NCI-H2081 (cell line): ENCODE measurements at regions not wholly inside any gene's neighbourhood (a gene's known extent, or its start where the extent isn't known, plus 50 kb on each side); places are given as distances from the start of the nearest gene placed in this dataset.

Experiments used
- DNase-seq, 2 experiments: peaks; one replicate each; lab custom pipeline; 2025; lab: John Stamatoyannopoulos, UW

DNA sequence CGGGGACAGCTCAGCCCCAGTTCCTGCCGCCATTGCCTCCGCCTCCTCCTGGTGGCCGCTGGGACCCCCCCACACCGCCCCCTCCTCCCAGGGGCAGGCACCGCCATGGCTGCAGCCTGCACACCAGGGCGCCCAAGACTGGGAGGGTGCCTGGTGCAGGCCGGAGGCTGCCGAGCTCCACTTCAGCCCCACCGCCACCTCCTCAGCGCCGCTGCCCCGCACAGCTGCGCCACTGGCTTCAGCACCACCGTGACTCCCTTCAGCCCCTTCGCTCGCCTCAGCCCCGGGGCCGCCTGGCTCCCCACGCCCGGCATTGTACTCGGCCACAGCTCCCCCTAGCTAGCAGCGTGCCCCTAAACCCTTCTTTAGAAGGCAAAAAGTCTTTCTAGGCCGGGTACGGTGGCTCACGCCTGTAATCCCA, 131.1 kb downstream of the CRYBB2 start:
- DNase-seq: no peak

DNA sequence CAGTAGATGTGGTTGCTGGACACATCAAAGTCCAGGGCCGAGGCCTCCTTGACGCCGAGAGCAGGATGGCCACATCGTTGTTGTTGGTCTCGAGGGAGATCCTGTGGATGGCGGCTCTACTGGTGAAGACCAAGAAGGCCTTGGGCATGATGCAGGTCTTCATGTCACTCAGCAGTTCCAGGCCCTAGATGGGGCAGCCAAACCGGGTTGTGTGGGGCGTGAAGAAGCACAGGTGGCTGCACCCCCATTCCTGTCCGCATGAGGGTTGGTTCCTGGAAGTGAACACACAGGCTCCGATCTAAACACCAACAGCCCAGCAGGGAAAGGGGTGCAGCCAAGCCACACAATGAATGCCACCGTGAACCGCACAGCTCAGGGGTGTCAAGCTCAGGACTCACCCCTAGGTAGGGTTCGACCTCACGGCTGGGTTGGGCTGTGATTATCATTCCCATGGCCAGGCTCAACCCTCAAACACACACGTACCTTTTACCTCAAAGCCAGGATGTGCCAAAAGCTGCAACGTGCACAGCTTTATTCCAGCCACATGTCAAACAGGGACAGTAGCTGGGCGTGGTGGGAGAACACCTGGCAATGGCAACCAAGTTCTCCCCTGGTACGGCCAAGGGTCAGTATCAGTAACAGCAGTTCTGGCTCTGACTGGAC, 132.3 kb downstream of the CRYBB2 start:
- no peak for DNase-seq

DNA sequence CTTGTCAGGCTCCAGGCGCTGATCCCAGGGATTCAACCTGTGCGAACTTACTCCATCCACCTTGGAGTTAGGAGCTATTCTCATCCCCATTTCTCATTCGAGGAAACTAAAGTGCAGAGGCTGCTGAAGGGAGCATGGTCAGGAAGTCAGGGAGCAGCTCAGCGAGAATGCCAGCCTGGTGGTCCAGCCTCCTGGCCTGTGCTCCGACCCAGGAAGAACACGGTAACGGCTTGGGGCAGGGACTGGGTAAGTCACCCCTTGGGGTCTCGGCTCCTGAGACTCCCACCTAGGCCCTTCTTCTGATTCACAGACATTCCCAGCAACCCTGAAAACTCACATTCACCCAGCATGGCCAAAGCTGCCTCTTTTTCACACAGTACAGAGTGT, 132.8 kb downstream of the CRYBB2 start:
- DNase-seq: no peak

DNA sequence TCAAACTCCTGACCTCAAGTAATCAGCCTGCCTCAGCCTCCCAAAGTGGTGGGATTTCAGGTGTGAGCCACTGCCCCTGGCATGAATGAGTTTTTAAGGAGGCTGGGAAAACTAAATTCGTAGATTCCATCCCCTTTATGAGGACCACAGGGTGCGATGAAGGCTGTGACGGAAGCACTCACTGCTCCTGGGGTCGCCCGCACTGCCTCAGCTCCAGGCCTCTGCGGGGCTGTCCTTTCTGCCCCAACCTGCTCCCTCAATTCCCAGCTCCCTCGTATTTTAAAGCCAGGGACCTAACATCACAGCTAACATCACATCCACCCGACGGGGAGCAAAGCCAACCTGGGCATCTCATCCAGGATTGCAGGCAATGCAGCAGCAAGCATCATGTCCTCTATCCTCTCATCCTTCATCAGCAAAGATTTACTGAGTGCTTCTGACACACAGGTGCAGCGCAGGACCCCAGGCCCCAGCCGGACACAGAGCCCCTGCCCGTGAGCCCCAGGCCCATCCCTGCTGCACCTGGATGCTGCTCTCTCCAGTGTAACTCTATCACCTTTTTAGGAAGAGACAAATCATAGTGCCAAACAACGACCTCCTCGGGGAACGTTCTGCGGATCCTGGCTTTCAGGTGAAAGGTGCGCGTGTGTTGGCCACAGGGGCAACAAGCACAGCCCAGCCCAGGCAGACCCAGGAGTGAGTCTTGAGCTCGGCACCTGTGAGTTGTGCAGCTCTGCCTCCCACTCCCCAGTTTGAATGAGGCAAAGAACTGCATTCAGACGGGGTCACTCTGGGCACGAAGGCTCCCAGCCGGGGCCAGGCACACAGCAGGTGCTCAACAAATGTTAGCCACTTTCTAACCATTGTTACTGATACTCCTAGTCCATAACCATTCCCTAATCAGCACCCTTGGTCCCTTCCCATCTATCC, 134.3 kb downstream of the CRYBB2 start:
- DNase-seq: no peak

DNA sequence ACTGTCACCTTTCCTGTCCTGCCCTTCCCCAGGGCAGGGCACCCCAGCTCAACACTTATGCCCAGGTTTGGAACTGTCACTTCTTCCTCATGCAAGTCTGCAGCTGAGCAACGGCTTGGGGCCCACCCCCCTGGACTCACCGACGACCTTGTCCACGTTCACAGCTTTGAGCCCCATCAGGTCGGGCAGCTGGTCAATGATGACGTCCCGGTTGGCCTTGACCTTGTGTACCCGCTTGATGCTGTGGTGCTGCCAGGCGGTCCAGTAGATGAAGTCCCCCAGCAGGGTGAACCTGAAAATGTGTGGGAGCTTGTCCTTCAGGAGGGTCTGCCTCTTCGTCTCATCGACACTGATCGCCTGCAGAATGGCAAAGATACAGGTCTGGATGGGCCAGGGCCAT, 135.0 kb downstream of the CRYBB2 start:
- no peak for DNase-seq

DNA sequence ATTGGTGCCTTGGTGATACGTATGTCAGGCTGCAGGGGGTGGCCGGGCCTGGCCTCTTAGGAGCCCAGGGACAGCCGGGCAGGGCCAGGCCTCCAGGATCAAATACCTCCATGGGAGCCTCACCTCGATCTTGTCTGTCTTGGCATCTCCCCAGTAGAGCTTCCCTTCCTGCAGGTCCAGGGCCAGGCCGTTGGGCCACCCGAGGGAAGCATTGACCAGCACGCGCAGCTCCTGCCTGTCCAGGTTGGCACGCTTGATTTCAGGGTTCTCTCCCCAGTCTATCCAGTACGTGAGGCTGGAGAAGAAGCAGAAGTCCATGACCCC, 137.7 kb downstream of the CRYBB2 start:
- DNase-seq: no peak

DNA sequence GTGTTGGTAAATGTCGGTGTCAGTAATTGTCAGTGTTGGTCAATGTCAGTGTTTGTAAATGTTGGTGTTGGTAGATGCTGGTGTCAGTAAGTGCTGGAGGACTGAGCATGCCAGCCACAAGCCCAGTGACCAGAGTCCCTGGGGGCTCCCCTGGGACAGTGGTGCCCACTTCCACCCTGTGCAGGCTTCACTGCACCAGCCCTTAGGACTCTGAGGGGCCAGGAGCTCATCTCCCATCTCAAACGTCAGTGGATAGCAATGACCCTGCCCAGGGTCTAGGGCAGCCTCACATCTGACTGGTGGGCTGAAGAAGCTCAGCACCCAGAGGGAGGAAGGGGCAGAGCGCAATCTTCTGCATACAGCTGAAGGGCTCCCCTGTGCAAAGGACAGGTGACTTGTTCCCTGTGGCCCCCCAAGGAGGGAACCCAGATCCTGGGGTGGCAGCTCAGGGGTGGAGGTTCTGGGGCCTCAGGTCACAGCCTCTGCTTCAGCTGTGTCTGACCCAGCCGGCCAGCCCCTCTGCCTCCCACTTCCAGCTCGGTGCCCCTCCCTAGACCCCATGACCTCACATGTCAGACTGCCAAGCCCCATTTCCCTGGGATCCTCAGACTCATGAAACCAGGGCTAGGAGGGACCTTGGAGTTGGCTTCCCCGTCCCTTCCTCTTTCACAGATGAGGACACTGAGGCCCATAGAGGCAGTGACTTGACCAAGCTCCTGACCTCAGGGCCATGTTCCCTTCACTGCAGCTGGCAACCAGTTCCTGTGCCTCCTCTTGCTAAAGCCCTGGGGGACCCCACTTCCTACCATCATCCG, 138.4 kb downstream of the CRYBB2 start:
- DNase-seq: no peak

DNA sequence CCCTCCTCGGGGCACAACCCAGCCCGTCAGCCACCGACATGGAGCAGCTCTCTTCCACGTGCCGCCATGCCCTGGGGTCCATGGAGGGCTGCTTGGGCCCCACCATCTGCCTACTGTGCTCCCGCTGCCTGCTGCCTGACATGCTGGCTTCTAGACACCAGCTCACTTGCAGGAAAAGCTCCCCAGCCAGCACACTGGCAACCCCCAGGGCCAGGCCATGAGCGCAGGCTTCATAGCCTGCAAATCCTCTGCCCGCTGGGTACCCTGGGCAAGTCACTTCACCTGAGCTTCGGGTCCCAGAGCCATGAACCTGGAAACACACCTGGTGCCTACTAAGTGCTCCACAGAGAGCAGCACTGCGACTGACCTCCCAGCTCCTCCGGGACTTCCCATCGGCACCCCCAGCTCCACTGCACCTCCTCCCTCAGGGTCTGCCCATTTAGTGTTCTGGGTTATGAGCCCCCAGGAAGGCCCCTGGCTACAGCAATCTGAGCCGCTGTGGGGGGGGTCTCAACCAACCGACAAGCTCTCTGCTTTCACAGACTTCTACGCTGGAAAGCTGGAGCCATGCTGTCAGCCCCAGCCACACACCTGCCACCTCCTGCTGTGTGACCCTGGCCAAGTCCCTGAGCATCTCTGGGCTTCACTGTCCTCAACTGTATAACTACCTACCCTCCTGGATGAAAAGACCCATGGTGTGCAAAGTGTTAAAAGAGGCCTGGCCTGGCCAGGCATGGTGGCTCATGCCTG, 139.2 kb downstream of the CRYBB2 start:
- DNase-seq: no peak

DNA sequence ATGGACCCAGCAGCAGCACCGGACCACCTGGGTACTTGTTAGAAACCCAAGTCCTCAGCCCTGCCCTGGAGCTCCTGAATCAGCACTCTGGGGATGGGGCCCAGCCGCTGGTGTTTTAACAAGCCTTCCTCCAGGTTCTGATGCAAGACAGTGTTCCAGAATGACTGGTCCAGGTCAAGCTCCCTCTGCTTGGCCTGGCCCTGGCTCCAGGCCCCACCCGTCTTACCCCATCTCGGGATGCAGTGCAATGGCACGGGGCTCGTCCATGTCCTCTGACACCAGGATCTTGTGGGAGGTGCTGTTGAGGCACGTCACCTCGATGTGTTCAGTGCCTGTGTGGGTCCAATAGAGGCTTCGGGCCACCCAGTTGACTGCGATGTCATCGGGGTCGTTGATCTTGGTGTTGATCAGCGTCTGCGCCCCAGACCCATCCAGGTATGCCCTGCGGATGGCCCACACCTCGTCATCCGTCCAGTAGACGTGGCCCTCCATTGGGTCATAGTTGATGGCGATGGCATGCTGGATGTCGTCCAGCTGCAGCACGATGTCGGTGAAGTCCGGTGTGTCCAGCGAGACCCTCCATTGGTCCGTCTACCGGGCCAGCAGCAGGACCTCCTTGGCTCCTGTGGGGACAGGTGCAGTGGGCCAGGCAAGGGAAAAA, 140.3 kb downstream of the CRYBB2 start:
- no peak for DNase-seq

DNA sequence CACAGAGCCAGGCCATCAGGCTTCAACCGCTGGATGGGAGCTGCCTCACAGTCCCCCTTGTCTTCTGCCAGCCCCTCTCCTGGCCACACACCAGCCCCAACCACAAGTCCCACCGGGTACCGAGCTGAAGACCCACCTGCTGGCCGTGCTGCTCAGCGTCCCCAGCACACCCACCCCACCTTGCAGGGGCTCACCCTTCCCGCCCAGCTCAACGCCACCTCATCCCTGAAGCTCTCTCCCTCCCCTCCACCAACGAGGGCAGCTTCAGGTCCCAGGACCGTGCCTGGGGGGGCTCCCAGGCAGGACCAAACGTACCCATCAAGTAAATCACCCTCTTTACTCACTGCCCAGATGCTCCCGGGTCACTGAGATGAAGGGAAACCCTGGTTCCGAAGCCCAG, 141.0 kb downstream of the CRYBB2 start:
- DNase-seq: no peak

DNA sequence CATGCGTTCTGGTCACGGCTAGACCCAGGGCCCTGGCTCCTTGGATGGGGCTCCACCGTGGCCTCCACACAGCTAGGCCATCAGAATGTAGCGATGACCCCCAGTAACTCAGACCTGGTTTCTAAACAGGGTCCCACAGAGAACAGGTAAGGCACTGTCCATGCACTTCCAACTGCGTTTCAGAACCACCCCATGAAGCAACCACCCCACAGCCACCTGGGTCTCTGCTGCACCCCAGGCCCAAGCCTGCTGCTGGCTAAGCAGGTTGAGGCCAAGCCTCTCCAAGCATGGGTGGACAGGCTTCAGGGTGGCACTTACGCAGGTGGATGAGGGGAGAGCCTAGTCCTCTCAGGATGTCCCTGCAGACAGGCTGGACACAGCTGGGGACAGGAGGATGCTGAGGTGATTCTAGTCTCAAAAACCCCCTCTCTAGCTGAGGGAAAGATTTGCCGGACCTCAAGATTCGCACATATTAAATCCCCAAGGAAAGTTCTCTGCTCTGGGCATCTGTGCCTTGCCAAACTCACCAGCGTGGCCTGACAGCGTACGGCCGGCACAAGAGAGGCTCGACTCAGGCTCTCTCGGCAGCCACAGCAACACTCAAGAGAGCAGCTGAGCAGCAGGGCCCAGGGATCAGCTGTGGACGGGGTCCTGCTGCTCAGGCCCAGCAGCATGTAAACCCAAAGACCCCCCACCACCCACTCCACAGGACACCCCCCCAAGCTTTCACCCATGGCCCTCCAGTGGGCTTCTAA, 141.6 kb downstream of the CRYBB2 start:
- DNase-seq: no peak

DNA sequence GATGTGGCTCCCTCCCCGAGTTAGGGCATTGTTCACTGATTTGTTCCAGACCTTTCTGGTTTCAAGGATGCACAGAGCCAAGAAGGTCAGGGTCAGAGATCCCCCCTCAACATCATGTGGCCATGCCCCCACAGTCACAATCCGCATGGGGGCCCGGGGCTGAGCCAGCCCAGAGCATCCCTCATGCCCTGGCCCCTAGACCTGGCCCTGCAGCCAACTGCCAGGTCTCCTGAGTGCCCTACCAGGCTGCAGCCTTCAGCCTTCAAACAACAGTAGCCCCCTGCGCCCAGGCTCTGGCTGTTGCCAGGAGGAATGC, 142.4 kb downstream of the CRYBB2 start:
- no peak for DNase-seq

DNA sequence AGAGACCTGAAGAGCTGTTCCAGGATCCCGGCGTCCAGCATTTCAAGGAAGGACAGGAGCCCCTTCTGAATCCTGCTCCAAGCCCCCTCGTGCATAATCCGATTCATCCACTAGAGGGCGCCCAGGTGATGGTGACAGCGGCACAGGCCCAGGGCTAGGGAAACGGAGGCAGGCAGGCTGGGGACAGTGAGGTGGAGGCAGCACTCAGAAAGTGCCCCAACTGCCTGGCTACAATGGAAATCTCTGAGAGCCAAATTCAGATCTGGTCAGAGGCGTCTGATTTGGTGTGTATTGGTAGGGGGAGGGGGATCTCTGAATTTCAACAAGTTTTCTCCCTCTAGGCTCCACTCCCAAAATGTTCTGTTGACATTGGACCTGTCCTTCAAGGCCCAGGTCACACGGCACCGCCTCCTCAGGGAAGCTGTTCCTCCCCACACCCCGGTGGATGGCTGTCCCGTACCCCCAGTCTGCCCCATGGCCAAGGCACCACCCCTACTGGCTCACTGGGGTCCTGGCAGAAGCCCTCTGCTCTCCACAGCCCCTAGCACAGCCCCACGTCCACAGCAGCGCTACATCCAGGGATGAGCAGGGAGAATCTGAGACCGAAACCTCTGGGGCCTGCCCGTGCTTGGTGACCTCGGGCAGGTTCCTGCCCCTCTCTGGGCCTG, 142.9 kb downstream of the CRYBB2 start:
- DNase-seq: peak; percentile 9 to 11

DNA sequence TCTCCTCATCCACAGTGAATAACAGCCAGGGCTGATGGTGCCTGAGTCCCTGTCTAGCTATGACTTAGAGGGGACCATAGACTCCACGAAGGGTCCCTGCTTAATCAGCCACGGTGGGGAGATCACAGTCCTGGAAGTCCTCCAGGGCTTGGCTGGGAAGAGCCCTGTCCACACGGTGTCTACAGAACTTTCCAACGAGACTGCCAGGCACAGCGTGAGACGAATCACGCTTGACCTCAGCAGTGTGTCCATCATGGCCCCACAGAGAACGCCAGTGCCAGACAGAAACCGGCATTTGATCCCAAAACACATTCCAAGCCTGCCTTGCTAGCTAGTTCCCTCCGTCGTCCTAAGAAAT, 143.4 kb downstream of the CRYBB2 start:
- DNase-seq: no peak

DNA sequence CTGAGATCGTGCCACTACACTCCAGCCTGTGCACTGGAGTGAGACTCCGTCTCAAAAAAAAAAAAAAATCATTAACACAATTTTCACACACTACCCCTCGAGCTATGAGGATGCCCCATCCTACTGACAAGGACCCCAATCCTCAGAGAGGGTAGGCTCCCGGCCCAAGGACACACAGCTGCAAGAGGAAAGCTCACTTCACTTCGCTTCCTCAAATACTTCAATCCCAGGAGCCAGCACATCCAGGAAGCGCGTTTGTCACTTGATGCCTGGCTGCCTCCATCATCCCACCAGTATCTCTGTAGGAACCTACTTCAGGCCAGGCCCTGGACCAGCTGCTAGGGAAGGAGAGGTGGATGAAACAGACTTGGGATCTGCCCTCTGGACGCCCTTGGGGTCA, 144.0 kb downstream of the CRYBB2 start:
- no peak for DNase-seq

DNA sequence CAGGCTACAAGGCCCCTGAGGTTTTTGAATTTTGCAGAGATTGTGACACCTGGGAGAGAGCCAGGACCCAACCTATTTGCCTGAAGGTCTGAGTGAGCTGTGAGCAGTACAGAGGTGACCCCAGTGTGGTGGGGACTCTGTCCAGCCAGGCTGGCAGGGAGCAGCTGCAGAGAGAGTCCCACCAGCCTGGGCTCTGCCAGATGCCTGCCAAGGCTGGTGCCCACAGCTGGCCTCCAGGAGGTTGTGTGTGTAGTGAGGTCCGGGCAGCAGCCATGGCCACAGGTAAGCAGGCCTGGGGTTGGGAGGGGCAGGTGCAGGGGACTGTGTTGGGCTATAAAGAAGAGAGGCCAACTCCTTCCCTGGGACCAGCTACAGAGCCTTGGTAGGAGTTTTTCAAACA, 144.8 kb downstream of the CRYBB2 start:
- DNase-seq: no peak

DNA sequence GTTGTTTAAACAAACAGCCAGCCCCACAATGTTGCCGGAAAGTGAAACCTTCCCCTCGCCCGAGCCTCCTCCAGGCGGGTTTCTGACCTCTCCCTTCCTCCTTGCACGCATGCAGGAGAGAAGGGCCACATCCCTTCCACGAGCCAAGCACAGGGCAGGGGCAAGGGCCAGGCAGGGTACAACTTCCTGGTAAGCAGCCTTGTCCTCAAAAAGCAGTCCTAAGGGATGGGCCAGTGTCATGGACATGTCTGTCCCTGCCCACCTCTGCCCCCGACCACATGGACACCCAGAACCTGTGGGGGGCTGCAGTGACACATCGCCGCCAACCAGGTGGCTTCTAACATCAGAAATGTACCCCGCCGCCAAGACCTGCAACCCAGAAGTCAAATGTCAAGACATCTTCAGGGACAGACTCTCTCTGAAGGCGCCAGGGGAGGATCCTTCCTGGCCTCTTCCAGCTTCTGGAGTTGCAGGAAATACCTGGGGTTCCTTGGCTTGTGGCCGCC, 145.3 kb downstream of the CRYBB2 start:
- no peak for DNase-seq

DNA sequence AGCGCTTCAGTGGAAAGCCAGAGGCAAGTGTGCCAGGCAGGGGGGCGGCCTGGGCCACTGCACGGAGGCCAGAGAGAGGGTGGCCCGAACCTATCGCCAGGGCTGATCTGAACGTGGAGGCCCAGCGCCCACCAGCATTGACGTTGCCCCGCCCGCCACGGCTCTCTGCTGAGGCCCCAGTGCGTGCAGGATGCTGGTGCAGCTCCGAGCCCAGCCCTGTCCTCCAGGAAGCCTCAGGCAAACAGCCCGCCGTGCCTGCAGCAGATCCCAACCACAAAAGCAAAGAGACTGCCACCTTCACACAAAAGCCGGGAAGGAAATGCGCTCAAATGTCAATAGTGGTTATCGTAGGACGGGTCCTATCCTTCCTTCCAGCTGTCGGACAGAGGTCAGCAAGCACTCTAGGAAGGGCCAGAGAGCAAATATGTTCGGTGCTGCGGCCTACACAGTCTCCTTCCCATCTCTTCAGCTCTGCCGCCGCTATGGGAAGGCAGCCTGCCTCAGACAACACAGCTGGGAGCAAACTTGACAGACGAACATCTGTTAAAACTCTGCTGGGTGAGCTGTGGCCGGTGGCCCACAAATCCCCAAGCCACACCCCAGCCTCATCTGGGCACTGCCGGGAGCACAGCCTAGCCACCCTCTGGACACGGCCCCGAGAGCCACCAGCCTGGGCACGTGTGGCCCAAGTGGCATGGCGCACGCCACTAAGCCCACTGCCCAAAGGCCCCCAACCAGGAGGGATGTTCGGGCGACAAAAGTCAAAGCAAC, 146.2 kb downstream of the CRYBB2 start:
- DNase-seq: no peak

DNA sequence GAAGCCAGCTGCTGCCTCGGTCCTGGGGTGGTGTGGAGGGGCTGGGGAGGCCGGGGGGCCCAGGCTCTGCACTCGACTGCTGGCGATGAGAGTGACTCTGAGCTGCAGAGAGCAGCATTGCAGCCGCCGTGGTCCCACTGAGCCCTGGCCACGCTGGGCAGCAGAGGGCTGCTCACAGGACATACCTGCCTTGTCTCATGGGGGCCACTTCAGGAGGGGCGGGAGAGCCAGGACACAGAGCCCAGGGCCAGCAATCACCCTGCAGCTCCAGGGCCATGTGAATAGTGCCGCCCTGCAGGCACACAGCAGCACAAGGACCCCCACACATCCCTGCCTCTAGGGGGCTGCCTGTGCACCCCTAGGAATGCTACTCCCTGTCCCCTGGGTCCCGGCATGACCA, 147.0 kb downstream of the CRYBB2 start:
- DNase-seq: no peak
